SH-SY5Y (cell line): ENCODE measurements at regions not wholly inside any gene's neighbourhood (a gene's known extent, or its start where the extent isn't known, plus 50 kb on each side); places are given as distances from the start of the nearest gene placed in this dataset.

Experiments used
- GATA2 ChIP-seq: IDR thresholded peaks from 2 replicates; pipeline ENCODE4 v1.6.1; 2011; ENCODE audit warnings: mild to moderate bottlenecking, low read depth, low read length
- GATA3 ChIP-seq: IDR thresholded peaks from 2 replicates; pipeline ENCODE4 v1.6.1; 2011; ENCODE audit warnings: low read depth, mild to moderate bottlenecking, low read length, moderate library complexity

GRCh38 chr20:39181490-39181889 lies 219.3 kb downstream of the DHX35 start:
- TF ChIP-seq GATA3 (no peak), GATA2 (no peak)
